ENCODE measurements at regions not wholly inside any gene's neighbourhood (a gene's known extent, or its start where the extent isn't known, plus 50 kb on each side); places are given as distances from the start of the nearest gene placed in this dataset.

DNA sequence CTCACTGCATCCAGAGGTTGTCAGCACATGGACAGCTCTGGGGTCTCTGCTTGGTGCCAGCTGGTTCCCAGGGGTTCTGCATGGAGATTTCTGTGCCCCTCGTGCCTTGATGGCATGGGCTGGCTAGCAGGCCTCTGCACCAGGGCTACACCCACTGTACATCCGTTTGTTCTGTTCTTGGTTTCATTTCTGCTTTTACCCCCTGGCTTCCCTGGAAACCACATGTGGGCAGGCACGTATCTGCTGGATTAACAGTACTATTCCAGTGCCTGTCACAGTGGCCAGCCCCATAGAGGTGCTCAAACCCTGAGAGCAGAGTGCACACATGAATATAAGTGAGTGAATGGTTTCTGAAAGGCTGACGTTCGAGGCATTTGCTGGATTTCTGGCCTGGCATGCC lies 207.2 kb upstream of the GPR26 start:
- TF ChIP-seq PATZ1 (CRISPR knock-in tag; IDR thresholded peaks at IDR 0.05; ENCODE audit: borderline replicate concordance): no peak
- no peak for TF ChIP-seq TOX (CRISPR knock-in tag; IDR thresholded peaks at IDR 0.05; ENCODE audit: borderline replicate concordance)
- TF ChIP-seq ARNTL (CRISPR knock-in tag; IDR thresholded peaks at IDR 0.05; ENCODE audit: borderline replicate concordance, low read depth): no peak
- no peak for TF ChIP-seq GLIS3 (CRISPR knock-in tag; IDR thresholded peaks at IDR 0.05)
- no peak for TF ChIP-seq BACH2 (CRISPR knock-in tag; IDR thresholded peaks at IDR 0.05; ENCODE audit: borderline replicate concordance)
- no peak for TF ChIP-seq ZNF565 (CRISPR knock-in tag; conservative IDR thresholded peaks at IDR 0.05; ENCODE audit: low read depth)
- TF ChIP-seq CSDC2 (CRISPR knock-in tag; IDR thresholded peaks at IDR 0.05): no peak
- no peak for TF ChIP-seq ISL1 (CRISPR knock-in tag; IDR thresholded peaks at IDR 0.05)
- no peak for TF ChIP-seq ZNF70 (CRISPR knock-in tag; IDR thresholded peaks at IDR 0.05)
- TF ChIP-seq ZFP30 (CRISPR knock-in tag; IDR thresholded peaks at IDR 0.05): no peak
- no peak for TF ChIP-seq ZFP3 (CRISPR knock-in tag; IDR thresholded peaks at IDR 0.05)
- TF ChIP-seq, protein P1, sequence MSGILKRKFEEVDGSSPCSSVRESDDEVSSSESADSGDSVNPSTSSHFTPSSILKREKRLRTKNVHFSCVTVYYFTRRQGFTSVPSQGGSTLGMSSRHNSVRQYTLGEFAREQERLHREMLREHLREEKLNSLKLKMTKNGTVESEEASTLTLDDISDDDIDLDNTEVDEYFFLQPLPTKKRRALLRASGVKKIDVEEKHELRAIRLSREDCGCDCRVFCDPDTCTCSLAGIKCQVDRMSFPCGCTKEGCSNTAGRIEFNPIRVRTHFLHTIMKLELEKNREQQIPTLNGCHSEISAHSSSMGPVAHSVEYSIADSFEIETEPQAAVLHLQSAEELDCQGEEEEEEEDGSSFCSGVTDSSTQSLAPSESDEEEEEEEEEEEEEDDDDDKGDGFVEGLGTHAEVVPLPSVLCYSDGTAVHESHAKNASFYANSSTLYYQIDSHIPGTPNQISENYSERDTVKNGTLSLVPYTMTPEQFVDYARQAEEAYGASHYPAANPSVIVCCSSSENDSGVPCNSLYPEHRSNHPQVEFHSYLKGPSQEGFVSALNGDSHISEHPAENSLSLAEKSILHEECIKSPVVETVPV (CRISPR knock-in tag; IDR thresholded peaks at IDR 0.05): no peak
- TF ChIP-seq, protein P2, sequence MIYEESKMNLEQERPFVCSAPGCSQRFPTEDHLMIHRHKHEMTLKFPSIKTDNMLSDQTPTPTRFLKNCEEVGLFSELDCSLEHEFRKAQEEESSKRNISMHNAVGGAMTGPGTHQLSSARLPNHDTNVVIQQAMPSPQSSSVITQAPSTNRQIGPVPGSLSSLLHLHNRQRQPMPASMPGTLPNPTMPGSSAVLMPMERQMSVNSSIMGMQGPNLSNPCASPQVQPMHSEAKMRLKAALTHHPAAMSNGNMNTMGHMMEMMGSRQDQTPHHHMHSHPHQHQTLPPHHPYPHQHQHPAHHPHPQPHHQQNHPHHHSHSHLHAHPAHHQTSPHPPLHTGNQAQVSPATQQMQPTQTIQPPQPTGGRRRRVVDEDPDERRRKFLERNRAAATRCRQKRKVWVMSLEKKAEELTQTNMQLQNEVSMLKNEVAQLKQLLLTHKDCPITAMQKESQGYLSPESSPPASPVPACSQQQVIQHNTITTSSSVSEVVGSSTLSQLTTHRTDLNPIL (CRISPR knock-in tag; IDR thresholded peaks at IDR 0.05; ENCODE audit: low read depth): no peak
- TF ChIP-seq POU6F1 (CRISPR knock-in tag; IDR thresholded peaks at IDR 0.05; ENCODE audit: borderline replicate concordance, low read depth): no peak

All from SK-N-SH treated with all-trans-retinoic acid at 6 μM for 48 hours (cell line).